Caco-2 (cell line): ENCODE measurements at regions not wholly inside any gene's neighbourhood (a gene's known extent, or its start where the extent isn't known, plus 50 kb on each side); places are given as distances from the start of the nearest gene placed in this dataset.

ENCODE experiments used
- BruUV-seq: library from RNA; stranded (reverse); fragments of 400-500 nt; replicated peaks from 2 replicates; lab custom pipeline; 2021; lab: Mats Ljungman, UMichigan
- CTCF ChIA-PET: fragments of 300-600 bp; sonication (Branson Sonifier 250); formaldehyde crosslinking; loops from one replicate; lab custom pipeline; 2022; ENCODE audit warnings: antibody characterized with exemption; lab: Charles Lee
- POLR2A ChIA-PET: fragments of 300-600 bp; sonication (Branson Sonifier 250); formaldehyde crosslinking; loops from one replicate; lab custom pipeline; 2022; ENCODE audit warnings: antibody characterized with exemption; lab: Charles Lee
- DNase-seq, 2 experiments: peaks; one replicate each; pipeline versions ENCODE4 v3.0.0 to v3.0.0-alpha.2; 2020 to 2022
- H3K27me3 ChIP-seq: replicated peaks from 2 replicates; pipeline ENCODE4 v1.6.0; 2011; ENCODE audit warnings: low read length; ENCODE audit not compliant: control insufficient read depth, insufficient read depth
- H3K36me3 ChIP-seq: 2 replicates; pipeline ENCODE4 v1.5.1; 2011; ENCODE audit warnings: low read length; ENCODE audit not compliant: control insufficient read depth, insufficient read depth
- H3K4me1 ChIP-seq: fragments of 250-450 bp; sonication (Bioruptor Pico); 2 replicates; pipeline ENCODE4 v1.5.1; 2020; ENCODE audit warnings: mild to moderate bottlenecking
- H3K4me3 ChIP-seq: 2 replicates; pipeline ENCODE4 v1.5.1; 2011; ENCODE audit warnings: low read depth, mild to moderate bottlenecking, control low read depth, low read length
- H3K9me3 ChIP-seq: fragments of 250-450 bp; sonication (Bioruptor Pico); 2 replicates; pipeline ENCODE4 v1.5.1; 2020; ENCODE audit warnings: mild to moderate bottlenecking, moderate library complexity
- H3K27ac Mint-ChIP-seq: one replicate; pipeline ENCODE4 v1.8.0; 2022; ENCODE audit warnings: mixed read lengths; ENCODE audit not compliant: unreplicated experiment
- H3K27me3 Mint-ChIP-seq: one replicate; pipeline ENCODE4 v1.8.0; 2022; ENCODE audit warnings: mixed read lengths; ENCODE audit not compliant: insufficient read depth, unreplicated experiment
- H3K36me3 Mint-ChIP-seq: one replicate; pipeline ENCODE4 v1.8.0; 2022; ENCODE audit warnings: mild to moderate bottlenecking, mixed read lengths; ENCODE audit not compliant: insufficient read depth, unreplicated experiment
- H3K4me1 Mint-ChIP-seq: one replicate; pipeline ENCODE4 v1.8.0; 2022; ENCODE audit warnings: low read depth, mixed read lengths; ENCODE audit not compliant: unreplicated experiment
- H3K4me3 Mint-ChIP-seq: one replicate; pipeline ENCODE4 v1.8.0; 2022; ENCODE audit warnings: mild to moderate bottlenecking, moderate library complexity, mixed read lengths; ENCODE audit not compliant: unreplicated experiment
- H3K9me3 Mint-ChIP-seq: one replicate; pipeline ENCODE4 v1.8.0; 2022; ENCODE audit warnings: mixed read lengths; ENCODE audit not compliant: unreplicated experiment
- CTCF ChIP-seq, 2 experiments: fragments of 200-600 bp in 1 of 2; IDR thresholded peaks; 1 replicate in 1 of 2; 2 replicates in 1 of 2; pipeline versions ENCODE4 v1.5.1 to v1.8.0; 2011 to 2022; ENCODE audit warnings: antibody characterized with exemption in 1 of 2, control low read depth in 1 of 2, inconsistent platforms in 1 of 2, low read depth in 1 of 2, low read length in 1 of 2, mild to moderate bottlenecking in 1 of 2, moderate library complexity in 1 of 2; ENCODE audit not compliant: insufficient read depth in 1 of 2, severe bottlenecking in 1 of 2, unreplicated experiment in 1 of 2
- intact Hi-C: fragments of 100-400 bp; cut with micrococcal nuclease; formaldehyde crosslinking; loops from one replicate; pipeline ENCODE4 v1.10.0; 2022; ENCODE audit not compliant: unreplicated experiment

GRCh38 chr1:181398544-181398943, 84.8 kb upstream of the CACNA1E start:
- no TSS peak for BruUV-seq
- H3K27me3 Mint-ChIP-seq = peaks cover 9% of the 10 kb centered on the region
- TF ChIP-seq CTCF (IDR thresholded peaks at IDR 0.05; ENCODE audit: insufficient read depth in 1 of 2, low read depth in 1 of 2, low read length in 1 of 2, severe bottlenecking in 1 of 2, unreplicated experiment in 1 of 2) = no peak

GRCh38 chr1:181405584-181405983, 77.7 kb upstream of the CACNA1E start:
- Histone ChIP-seq H3K4me1 (no peaks in the 10 kb centered on the region), H3K27me3 (no peaks in the 10 kb centered on the region), H3K9me3 (no peaks in the 10 kb centered on the region), H3K36me3 (no peaks in the 10 kb centered on the region), H3K4me3 (no peak overlapping the region)
- H3K9me3 Mint-ChIP-seq = no peaks in the 10 kb centered on the region
- intact Hi-C loops = no loop called here
- no peak overlapping the region for H3K4me3 Mint-ChIP-seq
- ChIA-PET CTCF (no interaction called here), POLR2A (no interaction called here)
- BruUV-seq = no TSS peak
- H3K4me1 Mint-ChIP-seq = no peaks in the 10 kb centered on the region
- H3K27ac Mint-ChIP-seq = no peak overlapping the region
- peaks cover 24% of the 10 kb centered on the region for H3K27me3 Mint-ChIP-seq
- DNase-seq = no peak
- no peaks in the 10 kb centered on the region for H3K36me3 Mint-ChIP-seq
- no peak for TF ChIP-seq CTCF (IDR thresholded peaks at IDR 0.05; ENCODE audit: insufficient read depth in 1 of 2, low read depth in 1 of 2, low read length in 1 of 2, severe bottlenecking in 1 of 2, unreplicated experiment in 1 of 2)

More at GRCh38 chr1:181398544-181398943, 84.8 kb upstream of the CACNA1E start:
- Mint-ChIP-seq H3K27ac (no peak overlapping the region), H3K36me3 (no peaks in the 10 kb centered on the region), H3K4me3 (no peak overlapping the region), H3K9me3 (no peaks in the 10 kb centered on the region), H3K4me1 (no peaks in the 10 kb centered on the region)
- H3K27me3 ChIP-seq = no peaks in the 10 kb centered on the region; the same call in 1 of the 2 replicates
- ChIA-PET POLR2A (no interaction called here), CTCF (interaction anchor here (0.8 kb wide), 1 partner anchor 26 kb away, joined by 3 read pairs; no protein-coding TSS in a partner anchor)
- no peaks in the 10 kb centered on the region for H3K4me1 ChIP-seq
- no peaks in the 10 kb centered on the region for H3K36me3 ChIP-seq
- no peak for DNase-seq
- no peak overlapping the region for H3K4me3 ChIP-seq
- intact Hi-C loops = no loop called here
- H3K9me3 ChIP-seq = no peaks in the 10 kb centered on the region

GRCh38 chr1:181406989-181407388, 76.3 kb upstream of the CACNA1E start:
- no peaks in the 10 kb centered on the region for H3K9me3 Mint-ChIP-seq
- H3K27ac Mint-ChIP-seq = no peak overlapping the region
- ChIA-PET POLR2A (no interaction called here), CTCF (no interaction called here)
- no peak overlapping the region for H3K4me3 ChIP-seq
- no peak overlapping the region for H3K4me3 Mint-ChIP-seq
- intact Hi-C loops = no loop called here
- no TSS peak for BruUV-seq
- TF ChIP-seq CTCF (IDR thresholded peaks at IDR 0.05; ENCODE audit: insufficient read depth in 1 of 2, low read depth in 1 of 2, low read length in 1 of 2, severe bottlenecking in 1 of 2, unreplicated experiment in 1 of 2) = no peak
- peaks cover 19% of the 10 kb centered on the region for H3K27me3 Mint-ChIP-seq
- no peaks in the 10 kb centered on the region for H3K27me3 ChIP-seq
- no peak for DNase-seq
- H3K4me1 Mint-ChIP-seq = no peaks in the 10 kb centered on the region
- H3K36me3 Mint-ChIP-seq = no peaks in the 10 kb centered on the region
- H3K9me3 ChIP-seq = no peaks in the 10 kb centered on the region
- no peaks in the 10 kb centered on the region for H3K36me3 ChIP-seq
- no peaks in the 10 kb centered on the region for H3K4me1 ChIP-seq
